Upper lobe of right lung (tissue), 1 donor: ENCODE measurements at regions not wholly inside any gene's neighbourhood (a gene's known extent, or its start where the extent isn't known, plus 50 kb on each side); places are given as distances from the start of the nearest gene placed in this dataset.
"Not testable (repeated sequence)": the region's sequence is repeated elsewhere in the genome, so short reads cannot be mapped to it uniquely, and the experiment has no call there.

ENCODE experiments used
- ATAC-seq: fragments of 200-7000 bp; cut with Tn5 transposase; one replicate; pipeline ENCODE4 v1.9.1; 2020; ENCODE audit warnings: mild to moderate bottlenecking, moderate library complexity
- DNase-seq: peaks from one replicate; pipeline ENCODE4 v3.0.0-alpha.2; 2020
- H3K27ac ChIP-seq: fragments of 200-600 bp; one replicate; pipeline ENCODE4 v1.8.0; 2022
- H3K27me3 ChIP-seq: fragments of 200-600 bp; one replicate; pipeline ENCODE4 v1.8.0; 2022; ENCODE audit warnings: mild to moderate bottlenecking
- H3K36me3 ChIP-seq: fragments of 200-600 bp; one replicate; pipeline ENCODE4 v1.8.0; 2022
- H3K4me1 ChIP-seq: fragments of 200-600 bp; one replicate; pipeline ENCODE4 v1.8.0; 2022
- H3K4me3 ChIP-seq: fragments of 200-600 bp; one replicate; pipeline ENCODE4 v1.8.0; 2022; ENCODE audit warnings: mild to moderate bottlenecking
- H3K9me3 ChIP-seq: fragments of 200-600 bp; one replicate; pipeline ENCODE4 v1.8.0; 2022
- intact Hi-C: fragments of 100-400 bp; cut with DNase I; formaldehyde crosslinking; loops from one replicate; pipeline ENCODE4 v1.11.0; 2022
- TF ChIP-seq, protein P1 (sequence below): fragments of 200-600 bp; IDR thresholded peaks from one replicate; pipeline ENCODE4 v1.8.0; 2022; ENCODE audit warnings: antibody characterized with exemption
- donor health status: DM: no; HTN: yes; CAD: no; lungs with severe emphysema.

DNA sequence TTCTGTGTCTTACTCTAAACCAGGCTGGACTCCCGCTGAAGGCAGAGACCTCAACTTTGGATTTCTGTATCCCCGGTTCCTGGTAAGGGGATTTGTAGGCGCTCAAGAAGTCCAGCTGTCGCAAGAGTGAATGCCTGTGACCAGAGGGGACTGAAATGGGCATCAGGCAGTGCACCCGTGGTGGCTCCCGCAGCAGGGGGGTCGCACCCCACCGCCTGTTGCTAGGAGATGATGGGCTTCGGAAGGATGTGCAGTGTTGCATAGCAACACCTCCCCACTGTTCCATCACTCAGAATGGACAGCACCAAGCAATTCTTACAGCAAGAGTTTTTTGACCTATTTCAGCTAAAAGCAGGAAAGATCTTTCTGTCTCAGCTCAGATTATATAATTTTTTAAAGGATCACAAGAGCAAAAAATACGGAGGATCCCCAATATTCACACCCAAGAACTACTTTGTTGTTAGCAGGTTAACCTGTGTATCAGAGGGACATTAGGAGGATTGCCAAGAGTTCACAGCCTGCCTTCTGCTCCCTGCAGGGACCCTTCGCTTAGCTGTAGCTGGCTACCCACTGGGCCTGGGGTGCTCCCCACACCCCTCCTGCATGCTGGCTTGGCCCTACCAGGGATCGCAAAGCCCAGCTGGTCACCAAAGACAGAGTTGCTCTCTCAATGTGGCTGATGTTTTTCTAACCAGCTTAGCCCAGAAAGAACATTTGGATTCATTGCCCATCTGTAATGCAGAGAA, 63.8 kb downstream of the SOWAHC start:
- DNase-seq, result no peak
- no peaks in the 10 kb centered on the region for H3K36me3 ChIP-seq
- TF ChIP-seq, protein P1, sequence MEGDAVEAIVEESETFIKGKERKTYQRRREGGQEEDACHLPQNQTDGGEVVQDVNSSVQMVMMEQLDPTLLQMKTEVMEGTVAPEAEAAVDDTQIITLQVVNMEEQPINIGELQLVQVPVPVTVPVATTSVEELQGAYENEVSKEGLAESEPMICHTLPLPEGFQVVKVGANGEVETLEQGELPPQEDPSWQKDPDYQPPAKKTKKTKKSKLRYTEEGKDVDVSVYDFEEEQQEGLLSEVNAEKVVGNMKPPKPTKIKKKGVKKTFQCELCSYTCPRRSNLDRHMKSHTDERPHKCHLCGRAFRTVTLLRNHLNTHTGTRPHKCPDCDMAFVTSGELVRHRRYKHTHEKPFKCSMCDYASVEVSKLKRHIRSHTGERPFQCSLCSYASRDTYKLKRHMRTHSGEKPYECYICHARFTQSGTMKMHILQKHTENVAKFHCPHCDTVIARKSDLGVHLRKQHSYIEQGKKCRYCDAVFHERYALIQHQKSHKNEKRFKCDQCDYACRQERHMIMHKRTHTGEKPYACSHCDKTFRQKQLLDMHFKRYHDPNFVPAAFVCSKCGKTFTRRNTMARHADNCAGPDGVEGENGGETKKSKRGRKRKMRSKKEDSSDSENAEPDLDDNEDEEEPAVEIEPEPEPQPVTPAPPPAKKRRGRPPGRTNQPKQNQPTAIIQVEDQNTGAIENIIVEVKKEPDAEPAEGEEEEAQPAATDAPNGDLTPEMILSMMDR, result no peak
- no peaks in the 10 kb centered on the region for H3K27me3 ChIP-seq
- H3K27ac ChIP-seq, result peak overlapping the region; percentile 42
- H3K4me3 ChIP-seq, result no peak overlapping the region
- peaks cover 25% of the 10 kb centered on the region for H3K4me1 ChIP-seq
- H3K9me3 ChIP-seq, result no peaks in the 10 kb centered on the region
- intact Hi-C loops, result no loop called here
- ATAC-seq, result no peak

DNA sequence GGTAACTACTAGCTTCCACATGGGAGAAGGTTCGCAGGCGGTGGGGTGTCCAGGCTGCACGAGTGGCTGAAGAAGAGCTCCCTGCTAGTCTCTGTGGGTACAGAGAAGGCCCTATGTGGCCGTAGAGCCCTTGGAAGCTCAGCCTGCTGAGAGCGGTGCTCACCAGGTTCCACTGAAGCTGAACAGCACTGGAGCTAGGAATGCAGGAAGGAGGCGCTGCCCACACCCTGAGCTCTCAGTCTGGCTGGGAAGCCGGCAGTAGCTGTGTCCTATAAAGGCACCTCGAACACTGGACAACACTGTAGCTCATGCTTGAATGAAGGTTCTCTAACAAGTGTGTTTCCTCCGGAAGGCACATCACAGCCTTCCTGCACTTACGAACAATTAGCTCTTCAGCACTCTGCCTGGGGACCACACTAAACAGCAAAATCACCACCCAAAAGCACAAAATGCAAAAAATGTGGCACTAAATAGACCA, 64.6 kb downstream of the SOWAHC start:
- H3K4me3 ChIP-seq, DNase-seq, intact Hi-C loops, H3K9me3 ChIP-seq, H3K27me3 ChIP-seq, H3K36me3 ChIP-seq: not testable (repeated sequence)
- Histone ChIP-seq H3K27ac (peak overlapping the region; percentile 6), H3K4me1 (peaks cover 25% of the 10 kb centered on the region)
- peak; percentile 79 for ATAC-seq

GRCh38 chr2:109679225-109679624, 65.1 kb downstream of the SOWAHC start:
- Histone ChIP-seq H3K4me1 (peaks cover 25% of the 10 kb centered on the region), H3K9me3 (no peaks in the 10 kb centered on the region), H3K4me3 (no peak overlapping the region), H3K27me3 (no peaks in the 10 kb centered on the region), H3K36me3 (no peaks in the 10 kb centered on the region), H3K27ac (peak overlapping the region; percentile 6)
- DNase-seq (no peak), ATAC-seq (no peak)
- intact Hi-C loops, result no loop called here
- TF ChIP-seq, protein P1, result no peak

DNA sequence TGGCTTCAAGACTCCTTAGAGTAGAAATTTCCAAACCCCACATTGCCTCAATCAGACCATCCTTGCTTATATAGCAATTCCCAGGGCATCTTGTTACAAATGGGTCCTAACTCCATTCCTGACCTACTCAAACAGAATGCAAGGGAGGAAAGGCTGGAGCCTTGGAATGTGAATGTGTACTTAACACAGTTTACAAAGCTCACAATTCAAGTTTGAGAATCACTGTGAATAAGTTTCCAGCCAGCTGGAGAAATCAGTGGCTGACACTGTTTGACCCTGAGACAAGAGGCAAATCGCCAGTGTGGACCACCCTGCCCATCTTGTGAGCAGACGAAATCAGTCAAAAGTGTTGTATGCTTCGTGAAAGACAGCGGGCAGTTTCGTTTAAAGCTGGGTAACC, 65.5 kb downstream of the SOWAHC start:
- H3K9me3 ChIP-seq, result no peaks in the 10 kb centered on the region
- DNase-seq, result no peak
- no peaks in the 10 kb centered on the region for H3K27me3 ChIP-seq
- no peak overlapping the region for H3K27ac ChIP-seq
- TF ChIP-seq, protein P1, result no peak
- H3K36me3 ChIP-seq, result no peaks in the 10 kb centered on the region
- peak; percentile 49 for ATAC-seq
- intact Hi-C loops, result no loop called here
- H3K4me3 ChIP-seq, result no peak overlapping the region
- H3K4me1 ChIP-seq, result peaks cover 25% of the 10 kb centered on the region

DNA sequence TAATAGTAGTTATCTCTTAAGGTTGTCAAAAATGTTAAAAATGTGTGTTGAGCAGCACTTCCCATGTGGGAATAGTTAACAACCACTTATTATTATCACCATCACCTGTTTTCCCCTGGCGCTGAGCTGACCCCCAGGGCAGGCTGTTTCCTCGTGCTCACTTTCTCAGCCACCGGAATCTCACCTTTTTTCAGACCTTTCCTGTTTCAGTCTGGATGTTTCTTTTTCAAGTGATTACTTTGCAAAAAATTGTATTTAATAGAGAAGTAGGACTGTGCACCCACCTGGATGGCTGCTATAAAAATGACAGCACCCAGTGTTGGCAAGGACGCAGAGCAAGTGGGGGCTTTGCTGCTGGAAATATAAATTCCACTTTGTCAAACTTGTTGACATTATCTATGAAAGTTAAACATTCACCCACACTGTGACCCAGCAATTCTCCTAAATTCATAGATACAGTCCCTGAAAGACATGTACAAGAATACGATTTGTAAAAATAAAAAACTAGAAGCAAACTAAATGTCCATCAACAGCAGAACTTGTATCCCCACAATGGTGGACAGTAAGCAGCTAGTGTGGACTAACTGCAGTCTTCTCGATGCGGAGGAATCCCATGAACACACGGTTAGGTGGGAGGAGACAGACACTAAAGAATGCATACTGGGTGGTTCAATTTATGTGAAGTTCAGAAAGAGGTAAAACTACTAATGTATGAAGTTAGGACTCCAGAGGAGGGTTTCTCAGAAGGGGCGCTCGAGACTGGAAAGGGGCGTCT, 66.5 kb downstream of the SOWAHC start:
- DNase-seq (peak; percentile 20), ATAC-seq (no peak)
- TF ChIP-seq, protein P1, result no peak
- Histone ChIP-seq H3K4me3 (no peak overlapping the region), H3K36me3 (no peaks in the 10 kb centered on the region), H3K27ac (no peak overlapping the region), H3K27me3 (no peaks in the 10 kb centered on the region), H3K4me1 (peaks cover 25% of the 10 kb centered on the region), H3K9me3 (no peaks in the 10 kb centered on the region)
- intact Hi-C loops, result no loop called here
